ENCODE measurements at regions not wholly inside any gene's neighbourhood (a gene's known extent, or its start where the extent isn't known, plus 50 kb on each side); places are given as distances from the start of the nearest gene placed in this dataset.

GRCh38 chr3:165696496-165696895, 140.7 kb downstream of the BCHE start:
- no peak for TF ChIP-seq CTCF (IDR thresholded peaks at IDR 0.05; ENCODE audit: control extremely low read depth, extremely low read depth)
- no peak overlapping the region for H3K27ac ChIP-seq (ENCODE audit: low read depth in 1 of 2, low read length in 1 of 2)
- H3K36me3 ChIP-seq (ENCODE audit: control insufficient read depth in 4 of 4, insufficient read depth in 4 of 4, low read length in 4 of 4): no peaks in the 10 kb centered on the region
- ATAC-seq (ENCODE audit: insufficient read depth, low FRiP score): no peak
- H3K27me3 ChIP-seq (ENCODE audit: control insufficient read depth in 3 of 3, insufficient read depth in 3 of 3, low read length in 2 of 3): no peaks in the 10 kb centered on the region
- 95 to 96% methylated on average over 1 of the region's 1 CpG for WGBS, 2 donors
- H3K9ac ChIP-seq (ENCODE audit: insufficient read depth in 1 of 2, low read length in 2 of 2): no peak overlapping the region
- peaks cover 0 to 6% (median 3%) of the 10 kb centered on the region in 4 donors for H3K9me3 ChIP-seq (ENCODE audit: control insufficient read depth in 4 of 4, insufficient read depth in 3 of 4, low read length in 3 of 4)
- H3K4me1 ChIP-seq (ENCODE audit: control insufficient read depth in 5 of 5, insufficient read depth in 5 of 5, low read length in 5 of 5): no peaks in the 10 kb centered on the region
- H3K4me3 ChIP-seq: no peak overlapping the region
- DNase-seq: no peak

- DNase-seq (no peak), ATAC-seq (ENCODE audit: insufficient read depth, low FRiP score) (no peak)
- TF ChIP-seq CTCF (IDR thresholded peaks at IDR 0.05; ENCODE audit: control extremely low read depth, extremely low read depth): no peak
- Histone ChIP-seq H3K27ac (ENCODE audit: low read depth in 1 of 2, low read length in 1 of 2) (no peak overlapping the region), H3K9me3 (ENCODE audit: control insufficient read depth in 4 of 4, insufficient read depth in 3 of 4, low read length in 3 of 4) (no peaks in the 10 kb centered on the region), H3K9ac (ENCODE audit: insufficient read depth in 1 of 2, low read length in 2 of 2) (no peak overlapping the region), H3K4me3 (no peak overlapping the region), H3K4me1 (ENCODE audit: control insufficient read depth in 5 of 5, insufficient read depth in 5 of 5, low read length in 5 of 5) (no peaks in the 10 kb centered on the region), H3K27me3 (ENCODE audit: control insufficient read depth in 3 of 3, insufficient read depth in 3 of 3, low read length in 2 of 3) (no peaks in the 10 kb centered on the region), H3K36me3 (ENCODE audit: control insufficient read depth in 4 of 4, insufficient read depth in 4 of 4, low read length in 4 of 4) (no peaks in the 10 kb centered on the region)
- 87 to 91% methylated on average over 4 of the region's 4 CpGs for WGBS, 2 donors
Measured at GRCh38 chr3:165683947-165684346, 153.3 kb downstream of the BCHE start.

GRCh38 chr3:165682734-165683133, 154.5 kb downstream of the BCHE start:
- no peak for ATAC-seq (ENCODE audit: insufficient read depth, low FRiP score)
- no peak overlapping the region for H3K9ac ChIP-seq (ENCODE audit: insufficient read depth in 1 of 2, low read length in 2 of 2)
- no peak overlapping the region for H3K4me3 ChIP-seq
- DNase-seq: no peak
- WGBS, 2 donors: 89 to 90% methylated on average over 3 of the region's 3 CpGs
- TF ChIP-seq CTCF (IDR thresholded peaks at IDR 0.05; ENCODE audit: control extremely low read depth, extremely low read depth): no peak
- H3K27me3 ChIP-seq (ENCODE audit: control insufficient read depth in 3 of 3, insufficient read depth in 3 of 3, low read length in 2 of 3): no peaks in the 10 kb centered on the region
- peaks cover 0 to 2% (median 0%) of the 10 kb centered on the region in 4 donors for H3K9me3 ChIP-seq (ENCODE audit: control insufficient read depth in 4 of 4, insufficient read depth in 3 of 4, low read length in 3 of 4)
- H3K4me1 ChIP-seq (ENCODE audit: control insufficient read depth in 5 of 5, insufficient read depth in 5 of 5, low read length in 5 of 5): no peaks in the 10 kb centered on the region
- H3K36me3 ChIP-seq (ENCODE audit: control insufficient read depth in 4 of 4, insufficient read depth in 4 of 4, low read length in 4 of 4): no peaks in the 10 kb centered on the region
- H3K27ac ChIP-seq (ENCODE audit: low read depth in 1 of 2, low read length in 1 of 2): no peak overlapping the region

- Histone ChIP-seq H3K36me3 (ENCODE audit: control insufficient read depth in 4 of 4, insufficient read depth in 4 of 4, low read length in 4 of 4) (no peaks in the 10 kb centered on the region), H3K9ac (ENCODE audit: insufficient read depth in 1 of 2, low read length in 2 of 2) (no peak overlapping the region), H3K9me3 (ENCODE audit: control insufficient read depth in 4 of 4, insufficient read depth in 3 of 4, low read length in 3 of 4) (no peaks in the 10 kb centered on the region), H3K27ac (ENCODE audit: low read depth in 1 of 2, low read length in 1 of 2) (no peak overlapping the region), H3K4me1 (ENCODE audit: control insufficient read depth in 5 of 5, insufficient read depth in 5 of 5, low read length in 5 of 5) (no peaks in the 10 kb centered on the region), H3K4me3 (no peak overlapping the region), H3K27me3 (ENCODE audit: control insufficient read depth in 3 of 3, insufficient read depth in 3 of 3, low read length in 2 of 3) (no peaks in the 10 kb centered on the region)
- TF ChIP-seq CTCF (IDR thresholded peaks at IDR 0.05; ENCODE audit: control extremely low read depth, extremely low read depth): no peak
- DNase-seq (peak in 1 of 3 donors; percentile 11), ATAC-seq (ENCODE audit: insufficient read depth, low FRiP score) (no peak)
- WGBS, 2 donors: 76 to 91% methylated on average over 2 of the region's 2 CpGs
Measured at GRCh38 chr3:165669967-165670366, 167.3 kb downstream of the BCHE start.
